22Rv1 (cell line): ENCODE measurements at regions not wholly inside any gene's neighbourhood (a gene's known extent, or its start where the extent isn't known, plus 50 kb on each side); places are given as distances from the start of the nearest gene placed in this dataset.

Experiments
- CTCF ChIP-seq: fragments of 450-650 bp; IDR thresholded peaks from 2 replicates; pipeline ENCODE4 v1.5.1; 2017; ENCODE audit warnings: mild to moderate bottlenecking
- ZFX ChIP-seq: fragments of 450-650 bp; IDR thresholded peaks from 2 replicates; pipeline ENCODE4 v1.6.1; 2017; ENCODE audit warnings: antibody characterized with exemption, borderline replicate concordance

DNA sequence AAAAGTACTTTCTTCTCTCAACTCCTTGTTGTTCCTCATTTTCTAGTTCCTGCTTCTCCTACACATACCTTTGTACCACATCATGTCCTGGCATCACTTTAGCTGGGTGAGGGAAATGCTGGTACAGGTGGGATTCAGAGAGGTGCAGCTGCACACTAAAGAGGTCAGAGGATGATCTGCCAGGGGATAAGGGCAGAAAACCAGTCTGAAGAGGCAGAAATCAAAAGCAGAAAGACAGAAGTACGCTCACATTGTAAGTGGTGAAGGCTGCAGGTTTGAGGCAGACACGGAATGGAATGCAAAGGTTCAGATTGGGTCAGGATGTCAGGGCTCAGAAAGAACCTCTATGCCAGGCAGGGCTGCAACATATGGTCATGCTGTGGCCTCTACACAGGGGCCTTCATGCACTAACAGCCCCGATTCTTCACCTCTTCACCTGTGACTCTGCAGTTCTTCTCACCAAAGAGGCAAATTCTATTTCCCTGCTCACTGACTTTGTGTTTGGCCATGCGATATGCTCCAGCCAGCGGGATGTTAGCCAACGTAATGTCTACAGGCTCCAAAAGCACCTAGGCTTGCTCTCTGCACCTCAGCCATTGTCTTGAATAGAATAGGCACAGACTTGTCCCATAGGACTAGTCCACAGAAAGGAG lies 373.7 kb downstream of the NXPE2 start:
- TF ChIP-seq CTCF: no peak
- TF ChIP-seq ZFX: no peak
